ENCODE measurements at regions not wholly inside any gene's neighbourhood (a gene's known extent, or its start where the extent isn't known, plus 50 kb on each side); places are given as distances from the start of the nearest gene placed in this dataset.

DNA sequence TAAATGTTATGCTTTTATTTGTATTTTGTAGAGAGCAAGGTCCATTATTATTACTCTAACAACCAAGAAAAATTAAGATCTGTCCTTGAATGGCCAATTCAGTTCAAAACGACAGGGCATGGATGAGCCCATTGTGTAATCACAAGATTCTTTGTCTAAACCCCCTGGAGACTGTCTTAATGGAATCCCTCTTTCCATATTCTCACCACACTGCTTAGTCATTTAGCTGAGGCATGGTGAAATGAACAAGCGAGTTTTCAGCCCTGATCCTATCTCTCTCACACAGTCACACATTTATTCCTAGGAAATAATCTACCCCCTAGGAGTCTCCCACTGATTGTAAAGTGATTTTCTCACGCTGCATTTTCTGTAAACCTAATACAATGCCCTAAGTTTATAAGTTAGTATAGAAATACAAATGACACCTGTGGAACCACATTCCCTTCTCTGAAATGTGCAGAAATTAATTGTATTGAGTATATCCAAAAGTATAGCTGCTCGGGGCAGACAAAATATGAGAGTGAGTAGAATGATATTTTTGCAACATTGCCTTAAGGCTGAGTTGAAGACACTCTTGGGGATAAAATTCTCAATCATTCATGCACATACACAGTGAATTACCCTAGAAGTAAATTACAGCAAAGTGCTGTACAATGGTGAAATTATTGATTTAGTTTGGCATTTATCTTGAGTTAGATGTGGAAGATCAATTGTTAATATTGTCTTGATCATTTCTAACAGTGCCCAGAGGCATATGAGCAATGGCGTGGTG is 119.7 kb upstream of the PCDH7 start:
- no peaks in the 10 kb centered on the region for H3K4me1 Mint-ChIP-seq

DNA sequence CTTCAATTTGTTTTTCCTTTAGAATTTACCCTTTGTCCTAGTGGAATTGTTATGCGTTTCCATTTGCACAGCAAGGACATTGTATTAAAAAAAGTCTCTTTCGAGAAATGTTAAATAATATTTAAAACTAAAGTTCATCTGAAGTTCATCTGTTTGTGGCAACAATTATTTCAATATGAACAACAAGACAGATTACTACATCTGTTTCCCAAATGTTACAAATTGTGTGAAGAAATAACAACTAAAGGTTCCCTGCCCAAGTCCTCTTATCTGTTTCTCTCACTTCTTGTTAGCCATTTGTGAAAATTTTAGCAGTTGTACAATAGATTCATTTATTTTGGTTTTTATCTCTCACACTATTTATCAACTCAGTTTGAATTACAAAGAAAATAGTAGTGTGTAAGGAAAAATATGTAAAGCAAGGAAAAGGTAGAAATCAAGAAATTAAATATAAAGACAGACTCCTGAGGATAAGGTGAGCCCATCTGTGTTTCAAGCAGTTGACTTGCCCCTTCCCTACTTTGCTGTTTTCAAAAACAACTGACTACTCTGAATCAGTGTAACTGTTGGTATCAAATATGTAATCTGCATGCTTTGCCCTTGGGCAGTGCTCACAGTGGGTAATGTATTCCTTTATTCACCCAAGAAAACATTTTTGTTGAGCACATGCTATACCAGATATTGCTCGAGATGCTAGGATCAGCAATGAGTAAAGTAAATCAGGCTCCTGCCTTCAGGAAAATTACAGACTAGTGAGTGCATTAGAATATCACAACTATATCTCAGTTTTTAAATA is 118.9 kb upstream of the PCDH7 start:
- Mint-ChIP-seq H3K27me3 (ENCODE audit: low read depth) (no peaks in the 10 kb centered on the region), H3K4me1 (no peaks in the 10 kb centered on the region), H3K27ac (no peak overlapping the region), H3K4me3 (no peak overlapping the region), H3K36me3 (no peaks in the 10 kb centered on the region), H3K9me3 (no peaks in the 10 kb centered on the region)
- DNase-seq (ENCODE audit: low spot score in 2 of 2, unreplicated experiment in 2 of 2), result no peak
- TF ChIP-seq, protein P1, sequence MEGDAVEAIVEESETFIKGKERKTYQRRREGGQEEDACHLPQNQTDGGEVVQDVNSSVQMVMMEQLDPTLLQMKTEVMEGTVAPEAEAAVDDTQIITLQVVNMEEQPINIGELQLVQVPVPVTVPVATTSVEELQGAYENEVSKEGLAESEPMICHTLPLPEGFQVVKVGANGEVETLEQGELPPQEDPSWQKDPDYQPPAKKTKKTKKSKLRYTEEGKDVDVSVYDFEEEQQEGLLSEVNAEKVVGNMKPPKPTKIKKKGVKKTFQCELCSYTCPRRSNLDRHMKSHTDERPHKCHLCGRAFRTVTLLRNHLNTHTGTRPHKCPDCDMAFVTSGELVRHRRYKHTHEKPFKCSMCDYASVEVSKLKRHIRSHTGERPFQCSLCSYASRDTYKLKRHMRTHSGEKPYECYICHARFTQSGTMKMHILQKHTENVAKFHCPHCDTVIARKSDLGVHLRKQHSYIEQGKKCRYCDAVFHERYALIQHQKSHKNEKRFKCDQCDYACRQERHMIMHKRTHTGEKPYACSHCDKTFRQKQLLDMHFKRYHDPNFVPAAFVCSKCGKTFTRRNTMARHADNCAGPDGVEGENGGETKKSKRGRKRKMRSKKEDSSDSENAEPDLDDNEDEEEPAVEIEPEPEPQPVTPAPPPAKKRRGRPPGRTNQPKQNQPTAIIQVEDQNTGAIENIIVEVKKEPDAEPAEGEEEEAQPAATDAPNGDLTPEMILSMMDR (IDR thresholded peaks at IDR 0.05; ENCODE audit: unreplicated experiment), result no peak

More for the DNA sequence above, 119.7 kb upstream of the PCDH7 start:
- TF ChIP-seq, protein P1 (IDR thresholded peaks at IDR 0.05; ENCODE audit: unreplicated experiment), result no peak
- DNase-seq (ENCODE audit: low spot score in 2 of 2, unreplicated experiment in 2 of 2), result no peak
- no peak overlapping the region for H3K4me3 Mint-ChIP-seq
- no peaks in the 10 kb centered on the region for H3K27me3 Mint-ChIP-seq (ENCODE audit: low read depth)
- H3K27ac Mint-ChIP-seq, result no peak overlapping the region
- no peaks in the 10 kb centered on the region for H3K9me3 Mint-ChIP-seq
- no peaks in the 10 kb centered on the region for H3K36me3 Mint-ChIP-seq

DNA sequence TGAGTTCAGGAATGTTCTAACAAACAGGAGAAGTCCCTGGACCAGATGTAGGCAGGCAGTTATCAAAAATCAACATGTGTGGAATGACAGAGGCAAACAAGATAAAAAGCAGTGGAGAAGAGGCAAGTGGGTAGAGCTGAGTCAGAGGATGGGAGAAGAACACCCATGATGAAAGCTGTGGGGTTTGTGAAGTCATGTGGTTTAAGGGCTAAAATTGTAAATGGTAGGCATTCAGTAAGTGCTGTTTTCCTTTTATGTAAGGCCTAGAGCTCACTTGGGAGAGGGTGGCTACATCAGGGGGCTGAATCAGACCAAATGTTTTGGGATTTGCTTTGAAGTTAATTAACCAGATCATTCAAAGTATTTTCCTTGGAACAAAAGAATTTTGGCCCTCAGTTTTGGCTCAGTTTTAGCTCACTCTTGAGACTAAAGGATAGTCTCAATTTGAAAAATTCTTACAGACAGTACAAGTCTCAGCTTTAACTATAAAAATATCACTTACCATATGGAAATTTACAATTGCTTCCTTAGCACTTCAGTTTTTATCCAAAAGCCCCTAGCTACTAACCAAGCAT is 114.5 kb upstream of the PCDH7 start:
- TF ChIP-seq, protein P1 (IDR thresholded peaks at IDR 0.05; ENCODE audit: unreplicated experiment), result no peak
- Mint-ChIP-seq H3K9me3 (peaks cover 13% of the 10 kb centered on the region), H3K27ac (no peak overlapping the region), H3K36me3 (no peaks in the 10 kb centered on the region), H3K27me3 (ENCODE audit: low read depth) (no peaks in the 10 kb centered on the region), H3K4me1 (no peaks in the 10 kb centered on the region), H3K4me3 (no peak overlapping the region)
- no peak for DNase-seq (ENCODE audit: low spot score in 2 of 2, unreplicated experiment in 2 of 2)

DNA sequence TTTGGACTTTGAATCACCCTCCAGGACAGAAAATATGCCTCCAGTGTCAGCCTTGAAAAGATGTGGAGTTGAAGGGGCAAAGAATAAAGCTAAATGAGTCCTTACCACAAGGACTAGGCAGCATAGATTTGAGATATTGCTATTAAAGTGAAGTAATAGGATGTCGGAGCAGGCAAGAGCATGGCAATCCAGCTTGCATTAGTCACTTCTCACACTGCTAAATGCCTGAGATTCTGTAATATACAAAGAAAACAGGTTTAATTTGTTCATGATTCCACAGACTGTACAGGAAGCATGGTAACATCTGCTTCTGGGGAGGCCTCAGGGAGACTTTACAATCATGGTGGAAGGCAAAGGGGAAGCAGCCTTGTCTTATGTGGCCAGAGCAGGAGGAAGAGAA is 109.8 kb upstream of the PCDH7 start:
- DNase-seq (ENCODE audit: low spot score in 2 of 2, unreplicated experiment in 2 of 2), result no peak

DNA sequence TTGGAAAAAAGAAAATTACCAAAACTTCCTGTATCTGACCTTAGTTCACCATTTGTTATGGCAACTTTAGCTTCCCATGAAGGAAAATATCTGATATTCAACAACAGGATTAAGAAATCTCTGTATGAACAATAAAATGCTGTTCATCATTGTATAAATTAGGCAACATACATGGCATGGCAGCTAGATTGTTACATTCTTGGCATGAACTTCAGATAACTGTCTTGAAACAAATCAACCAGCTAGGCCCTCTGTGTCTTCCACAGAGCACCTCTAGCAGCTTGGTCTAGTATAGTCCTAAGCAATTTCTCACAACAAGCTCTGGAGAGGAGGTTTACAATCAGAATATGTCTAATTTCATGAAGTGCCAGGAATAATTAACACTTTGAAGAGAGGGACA is 105.4 kb upstream of the PCDH7 start:
- H3K9me3 Mint-ChIP-seq, result no peaks in the 10 kb centered on the region
- no peak overlapping the region for H3K4me3 Mint-ChIP-seq
- DNase-seq (ENCODE audit: low spot score in 2 of 2, unreplicated experiment in 2 of 2), result no peak
- no peaks in the 10 kb centered on the region for H3K4me1 Mint-ChIP-seq
- no peaks in the 10 kb centered on the region for H3K27me3 Mint-ChIP-seq (ENCODE audit: low read depth)
- H3K36me3 Mint-ChIP-seq, result no peaks in the 10 kb centered on the region
- H3K27ac Mint-ChIP-seq, result no peak overlapping the region
- TF ChIP-seq, protein P1 (IDR thresholded peaks at IDR 0.05; ENCODE audit: unreplicated experiment), result no peak

More for the DNA sequence above, 109.8 kb upstream of the PCDH7 start:
- Mint-ChIP-seq H3K27ac (no peak overlapping the region), H3K4me3 (no peak overlapping the region), H3K4me1 (no peaks in the 10 kb centered on the region), H3K9me3 (peaks cover 13% of the 10 kb centered on the region), H3K36me3 (no peaks in the 10 kb centered on the region), H3K27me3 (ENCODE audit: low read depth) (no peaks in the 10 kb centered on the region)
- TF ChIP-seq, protein P1 (IDR thresholded peaks at IDR 0.05; ENCODE audit: unreplicated experiment), result no peak

All from mesothelial cell of epicardium (in vitro differentiated cells).